D341Med (cell line): ENCODE measurements at regions not wholly inside any gene's neighbourhood (a gene's known extent, or its start where the extent isn't known, plus 50 kb on each side); places are given as distances from the start of the nearest gene placed in this dataset.
"Not testable (repeated sequence)": the region's sequence is repeated elsewhere in the genome, so short reads cannot be mapped to it uniquely, and the experiment has no call there.

Experiments
- DNase-seq: peaks from one replicate; pipeline ENCODE4 v3.0.0; 2012; ENCODE audit warnings: low spot score

- DNase-seq: no peak
These were observed 371.5 kb downstream of the PRELID2 start for GRCh38 chr5:145463634-145464033.

- no peak for DNase-seq
These were observed 372.6 kb downstream of the PRELID2 start for GRCh38 chr5:145462525-145462924.

GRCh38 chr5:145450286-145450885 lies 384.8 kb downstream of the PRELID2 start:
- DNase-seq: no peak

- DNase-seq: no peak
These were observed 385.3 kb downstream of the PRELID2 start for GRCh38 chr5:145449794-145450193.

- not testable (repeated sequence) for DNase-seq
These were observed 388.3 kb downstream of the PRELID2 start for GRCh38 chr5:145446875-145447274.

GRCh38 chr5:145446412-145446811 lies 388.7 kb downstream of the PRELID2 start:
- no peak for DNase-seq

GRCh38 chr5:145445027-145445426 lies 390.1 kb downstream of the PRELID2 start:
- DNase-seq: no peak

- DNase-seq: no peak
These were observed 391.2 kb downstream of the PRELID2 start for GRCh38 chr5:145443964-145444363.

- no peak for DNase-seq
These were observed 391.8 kb downstream of the PRELID2 start for GRCh38 chr5:145443366-145443765.

GRCh38 chr5:145442661-145443060 lies 392.5 kb downstream of the PRELID2 start:
- not testable (repeated sequence) for DNase-seq

GRCh38 chr5:145441228-145441627 lies 393.9 kb downstream of the PRELID2 start:
- DNase-seq: no peak

- no peak for DNase-seq
These were observed 397.5 kb downstream of the PRELID2 start for GRCh38 chr5:145437627-145438026.

GRCh38 chr5:145433077-145433476 lies 402.1 kb downstream of the PRELID2 start:
- DNase-seq: no peak

- no peak for DNase-seq
These were observed 406.0 kb downstream of the PRELID2 start for GRCh38 chr5:145429170-145429569.

- no peak for DNase-seq
These were observed 427.1 kb downstream of the PRELID2 start for GRCh38 chr5:145408048-145408341.

GRCh38 chr5:145407300-145408047 lies 427.7 kb downstream of the PRELID2 start:
- no peak for DNase-seq

GRCh38 chr5:145403992-145404391 lies 431.1 kb downstream of the PRELID2 start:
- no peak for DNase-seq

GRCh38 chr5:145396888-145397287 lies 438.3 kb downstream of the PRELID2 start:
- no peak for DNase-seq

GRCh38 chr5:145395151-145395550 lies 440.0 kb downstream of the PRELID2 start:
- DNase-seq: not testable (repeated sequence)

- no peak for DNase-seq
These were observed 441.7 kb downstream of the PRELID2 start for GRCh38 chr5:145393426-145393825.

- no peak for DNase-seq
These were observed 446.1 kb downstream of the PRELID2 start for GRCh38 chr5:145389047-145389446.

GRCh38 chr5:145385276-145385675 lies 449.9 kb downstream of the PRELID2 start:
- no peak for DNase-seq

- DNase-seq: no peak
These were observed 456.9 kb downstream of the PRELID2 start for GRCh38 chr5:145378226-145378625.

- no peak for DNase-seq
These were observed 459.6 kb downstream of the PRELID2 start for GRCh38 chr5:145375521-145375920.
